NCI-H2196 (cell line): ENCODE measurements at regions not wholly inside any gene's neighbourhood (a gene's known extent, or its start where the extent isn't known, plus 50 kb on each side); places are given as distances from the start of the nearest gene placed in this dataset.

ENCODE experiments used
- DNase-seq: peaks from one replicate; lab custom pipeline; 2025; ENCODE audit not compliant: unreplicated experiment; lab: John Stamatoyannopoulos, UW

GRCh38 chr3:181660337-181660736, 51.4 kb upstream of the SOX2 start:
- DNase-seq, result no peak

GRCh38 chr3:181637456-181637855, 74.3 kb upstream of the SOX2 start:
- no peak for DNase-seq

- no peak for DNase-seq
Observed at GRCh38 chr3:181637056-181637455, 74.7 kb upstream of the SOX2 start.

GRCh38 chr3:181635141-181635540, 76.6 kb upstream of the SOX2 start:
- DNase-seq, result no peak

GRCh38 chr3:181633556-181633955, 78.2 kb upstream of the SOX2 start:
- DNase-seq, result no peak

- no peak for DNase-seq
Observed at GRCh38 chr3:181631901-181632300, 79.8 kb upstream of the SOX2 start.

- DNase-seq, result no peak
Observed at GRCh38 chr3:181630853-181631252, 80.9 kb upstream of the SOX2 start.

GRCh38 chr3:181629711-181630110, 82.0 kb upstream of the SOX2 start:
- DNase-seq, result no peak

GRCh38 chr3:181629029-181629428, 82.7 kb upstream of the SOX2 start:
- no peak for DNase-seq

GRCh38 chr3:181628384-181628783, 83.3 kb upstream of the SOX2 start:
- DNase-seq, result no peak

GRCh38 chr3:181626036-181626435, 85.7 kb upstream of the SOX2 start:
- DNase-seq, result no peak

GRCh38 chr3:181623924-181624694, 87.6 kb upstream of the SOX2 start:
- DNase-seq, result peak; percentile 15

- no peak for DNase-seq
Observed at GRCh38 chr3:181622365-181622764, 89.4 kb upstream of the SOX2 start.

- no peak for DNase-seq
Observed at GRCh38 chr3:181619897-181620296, 91.8 kb upstream of the SOX2 start.

GRCh38 chr3:181618260-181618659, 93.5 kb upstream of the SOX2 start:
- DNase-seq, result no peak

GRCh38 chr3:181616088-181617070, 95.3 kb upstream of the SOX2 start:
- no peak for DNase-seq

GRCh38 chr3:181615666-181616065, 96.1 kb upstream of the SOX2 start:
- DNase-seq, result no peak

- no peak for DNase-seq
Observed at GRCh38 chr3:181614878-181615277, 96.8 kb upstream of the SOX2 start.

- DNase-seq, result no peak
Observed at GRCh38 chr3:181613813-181614212, 97.9 kb upstream of the SOX2 start.

GRCh38 chr3:181613191-181613590, 98.5 kb upstream of the SOX2 start:
- no peak for DNase-seq

GRCh38 chr3:181610973-181611265, 100.8 kb upstream of the SOX2 start:
- peak; percentile 56 for DNase-seq
